ENCODE measurements at regions not wholly inside any gene's neighbourhood (a gene's known extent, or its start where the extent isn't known, plus 50 kb on each side); places are given as distances from the start of the nearest gene placed in this dataset.
A peak's percentile ranks its signal among the peaks of the same experiment; 100 is the strongest.

- DNase-seq: no peak
Measured at GRCh38 chr2:21254170-21254965, 130.6 kb downstream of the TDRD15 start.

- DNase-seq: no peak
Measured at GRCh38 chr2:21256006-21256405, 132.2 kb downstream of the TDRD15 start.

- DNase-seq: peak; percentile 17
Measured at GRCh38 chr2:21257621-21258020, 133.9 kb downstream of the TDRD15 start.

GRCh38 chr2:21258082-21258481 lies 134.3 kb downstream of the TDRD15 start:
- DNase-seq: no peak

- no peak for DNase-seq
Measured at GRCh38 chr2:21260311-21260710, 136.5 kb downstream of the TDRD15 start.

GRCh38 chr2:21261591-21261990 lies 137.8 kb downstream of the TDRD15 start:
- no peak for DNase-seq

GRCh38 chr2:21262426-21262940 lies 138.7 kb downstream of the TDRD15 start:
- no peak for DNase-seq

GRCh38 chr2:21263622-21264021 lies 139.9 kb downstream of the TDRD15 start:
- no peak for DNase-seq

- DNase-seq: no peak
Measured at GRCh38 chr2:21265752-21266151, 142.0 kb downstream of the TDRD15 start.

GRCh38 chr2:21267232-21267835 lies 143.6 kb downstream of the TDRD15 start:
- no peak for DNase-seq

GRCh38 chr2:21268197-21268877 lies 144.6 kb downstream of the TDRD15 start:
- no peak for DNase-seq

GRCh38 chr2:21268878-21269224 lies 145.1 kb downstream of the TDRD15 start:
- no peak for DNase-seq

GRCh38 chr2:21269382-21269781 lies 145.6 kb downstream of the TDRD15 start:
- no peak for DNase-seq

- no peak for DNase-seq
Measured at GRCh38 chr2:21270083-21270491, 146.3 kb downstream of the TDRD15 start.

- DNase-seq: no peak
Measured at GRCh38 chr2:21270708-21271122, 146.9 kb downstream of the TDRD15 start.

GRCh38 chr2:21276163-21276562 lies 152.4 kb downstream of the TDRD15 start:
- DNase-seq: no peak

- DNase-seq: no peak
Measured at GRCh38 chr2:21277068-21278056, 153.6 kb downstream of the TDRD15 start.

GRCh38 chr2:21279525-21279924 lies 155.8 kb downstream of the TDRD15 start:
- DNase-seq: no peak

GRCh38 chr2:21280793-21281192 lies 157.0 kb downstream of the TDRD15 start:
- DNase-seq: no peak

- DNase-seq: no peak
Measured at GRCh38 chr2:21281384-21281783, 157.6 kb downstream of the TDRD15 start.

- no peak for DNase-seq
Measured at GRCh38 chr2:21281791-21282514, 158.2 kb downstream of the TDRD15 start.

GRCh38 chr2:21282515-21282898 lies 158.7 kb downstream of the TDRD15 start:
- DNase-seq: no peak

Measured in fibroblast of skin of right quadriceps (primary cell).